K562 (cell line): ENCODE measurements at regions not wholly inside any gene's neighbourhood (a gene's known extent, or its start where the extent isn't known, plus 50 kb on each side); places are given as distances from the start of the nearest gene placed in this dataset.

Experiments used
- ATAC-seq: fragments of 200-7000 bp; cut with Tn5 transposase; 3 replicates; pipeline ENCODE4 v1.9.1; 2020; ENCODE audit warnings: moderate library complexity
- BruUV-seq: library from RNA; stranded (reverse); fragments of 400-500 nt; replicated peaks from 2 replicates; lab custom pipeline; 2021; lab: Mats Ljungman, UMichigan
- CTCF ChIA-PET: fragments of 300-600 bp; formaldehyde crosslinking; extraction: SDS; loops from one replicate; lab custom pipeline; 2021; ENCODE audit warnings: low intra/inter-chr PET ratio; lab: Yijun Ruan, JAX
- POLR2A ChIA-PET: fragments of 300-600, 350-650 bp; sonication (Branson Sonifier 250); formaldehyde crosslinking; extraction: SDS; loops from one replicate; lab custom pipeline; 2021; ENCODE audit warnings: antibody characterized with exemption, inconsistent platforms; lab: Yijun Ruan, JAX
- DNase-seq, 4 experiments: peaks; one replicate each; pipeline versions ENCODE4 v3.0.0 to v3.0.0-alpha.2; 2011 to 2018; ENCODE audit warnings: low spot score in 3 of 4, mixed read lengths in 3 of 4; ENCODE audit errors: extremely low read depth in 1 of 4
- FAIRE-seq: peaks from 2 replicates; lab custom pipeline; 2011; peaks lifted over from hg19 to GRCh38; lab: Jason Lieb, UNC
- H2AFZ ChIP-seq: 2 replicates; pipeline ENCODE4 v1.6.0; 2011; ENCODE audit warnings: low read depth, low read length, control low read depth, inconsistent platforms
- H3K27ac ChIP-seq: fragments of 200-600 bp; 3 replicates; pipeline ENCODE4 v1.8.0; 2011; ENCODE audit warnings: low read depth, mild to moderate bottlenecking, control low read depth, inconsistent platforms, low read length, moderate library complexity, mixed read lengths; ENCODE audit errors: extremely low read depth
- H3K27me3 ChIP-seq, 2 experiments: fragments of 300-600 bp in 1 of 2; 2 replicates in 1 of 2; 3 replicates in 1 of 2; pipeline versions ENCODE4 v1.6.0 to v1.8.0; 2011; ENCODE audit warnings: inconsistent platforms in 2 of 2, low read length in 2 of 2, mild to moderate bottlenecking in 1 of 2, mixed read lengths in 1 of 2, moderate library complexity in 1 of 2; ENCODE audit not compliant: control insufficient read depth in 2 of 2, insufficient read depth in 2 of 2
- H3K36me3 ChIP-seq: fragments of 300-600 bp; 3 replicates; pipeline ENCODE4 v1.8.0; 2011; ENCODE audit warnings: mild to moderate bottlenecking, low read length, inconsistent platforms; ENCODE audit not compliant: control insufficient read depth, insufficient read depth
- H3K4me1 ChIP-seq, 2 experiments: fragments of 200-600 bp in 1 of 2; replicated peaks in 1 of 2; 2 replicates in 1 of 2; 3 replicates in 1 of 2; pipeline versions ENCODE4 v1.5.1 to v1.8.0; 2011; ENCODE audit warnings: inconsistent platforms in 2 of 2, low read length in 2 of 2, mild to moderate bottlenecking in 1 of 2, mixed read lengths in 1 of 2, moderate library complexity in 1 of 2; ENCODE audit not compliant: control insufficient read depth in 2 of 2, insufficient read depth in 2 of 2
- H3K4me2 ChIP-seq: 2 replicates; pipeline ENCODE4 v1.6.1; 2011; ENCODE audit warnings: low read length, control low read depth, inconsistent platforms, mixed read lengths; ENCODE audit not compliant: insufficient read depth
- H3K4me3 ChIP-seq: fragments of 200-600 bp; sonication (generic), shearing (Covaris generic); 2 replicates; pipeline ENCODE4 v1.5.1; 2016; ENCODE audit warnings: control low read depth, inconsistent platforms
- H3K79me2 ChIP-seq: fragments of 200-600 bp; 3 replicates; pipeline ENCODE4 v1.8.0; 2011; ENCODE audit warnings: low read length, inconsistent platforms; ENCODE audit not compliant: control insufficient read depth, insufficient read depth
- H3K9ac ChIP-seq, 2 experiments: 2 replicates each; pipeline versions ENCODE4 v1.6.0 to v1.6.1; 2011; ENCODE audit warnings: low read depth in 2 of 2, low read length in 2 of 2, control low read depth in 1 of 2, inconsistent platforms in 1 of 2, mild to moderate bottlenecking in 1 of 2, mixed read lengths in 1 of 2; ENCODE audit not compliant: insufficient read depth in 1 of 2
- H3K9me1 ChIP-seq: one replicate; pipeline ENCODE4 v1.6.0; 2011; ENCODE audit warnings: inconsistent platforms, mild to moderate bottlenecking, low read length, moderate library complexity; ENCODE audit not compliant: control insufficient read depth, insufficient read depth
- H3K9me3 ChIP-seq: replicated peaks from 2 replicates; pipeline ENCODE4 v1.5.1; 2011; ENCODE audit warnings: low read depth, low read length, inconsistent platforms; ENCODE audit not compliant: control insufficient read depth, insufficient read depth
- H4K20me1 ChIP-seq: replicated peaks from 2 replicates; pipeline ENCODE4 v1.6.1; 2011; ENCODE audit warnings: low read length, inconsistent platforms, mixed read lengths; ENCODE audit not compliant: control insufficient read depth, insufficient read depth
- L3MBTL2 ChIP-seq: fragments of 450-650 bp; IDR thresholded peaks from 2 replicates; pipeline ENCODE4 v1.6.1; 2016; ENCODE audit warnings: mild to moderate bottlenecking, moderate library complexity
- POLR2H ChIP-seq: IDR thresholded peaks from 2 replicates; pipeline ENCODE4 v1.6.1; 2016; ENCODE audit warnings: missing genetic modification characterization, low read depth, mild to moderate bottlenecking, control low read depth, missing compliant biosample characterization, moderate library complexity
- SIX5 ChIP-seq, 2 experiments: IDR thresholded peaks; 2 replicates each; pipeline ENCODE4 v1.6.1; 2011; ENCODE audit warnings: low read length in 2 of 2, borderline replicate concordance in 1 of 2, low read depth in 1 of 2, mild to moderate bottlenecking in 1 of 2, moderate library complexity in 1 of 2; ENCODE audit not compliant: insufficient read depth in 1 of 2
- SMARCB1 ChIP-seq: IDR thresholded peaks from 2 replicates; pipeline ENCODE4 v1.6.1; 2011; ENCODE audit warnings: improper control_type of control experiment, low read depth; ENCODE audit not compliant: insufficient read length
- ZNF175 ChIP-seq: fragments of 200-800 bp; sonication (Bioruptor generic); IDR thresholded peaks from 2 replicates; pipeline ENCODE4 v1.6.1; 2016; ENCODE audit warnings: low read depth, mild to moderate bottlenecking, missing genetic modification characterization, missing compliant biosample characterization
- ZNF717 ChIP-seq: fragments of 250-450 bp; sonication (Bioruptor Pico); IDR thresholded peaks from 2 replicates; pipeline ENCODE4 v1.5.0; 2021
- WGBS: fragments of 100-300 bp; shearing (Covaris generic); methylation state at CpG from one replicate; pipeline ENCODE4 v1.1.6; 2016; ENCODE audit warnings: low coverage, mixed read lengths; ENCODE audit not compliant: insufficient coverage; ENCODE audit errors: missing lambda C conversion rate; 5-methylcytosine and 5-hydroxymethylcytosine counted together
- in situ Hi-C: fragments of 300-500 bp; cut with MboI; formaldehyde crosslinking; loops from 4 replicates; pipeline ENCODE4 v1.15.0; 2018; ENCODE audit warnings: inconsistent platforms, mixed read lengths
- intact Hi-C: fragments of 100-400 bp; cut with micrococcal nuclease; formaldehyde crosslinking; loops from 2 replicates; pipeline ENCODE4 v1.14.2; 2022

GRCh38 chr22:46057246-46058090 is 80.5 kb upstream of the WNT7B start:
- H2AFZ ChIP-seq: peak overlapping the region; percentile 63
- H3K9ac ChIP-seq: peak overlapping the region in 1 of 2 experiments; percentile 9; a peak in 1 of 4 replicates
- no peak for FAIRE-seq
- H3K27ac ChIP-seq: no peak overlapping the region
- H3K4me1 ChIP-seq: peaks cover 4 to 30% of the 10 kb centered on the region in 2 experiments; a peak in 3 of 5 replicates
- H3K4me2 ChIP-seq: no peak overlapping the region
- peaks cover 0 to 4% of the 10 kb centered on the region in 2 experiments; a peak in 1 of 5 replicates for H3K27me3 ChIP-seq
- TF ChIP-seq SIX5 (IDR thresholded peaks at IDR 0.05; ENCODE audit: borderline replicate concordance in 1 of 2, insufficient read depth in 1 of 2, low read depth in 1 of 2, low read length in 2 of 2) (no peak), SMARCB1 (no peak), ZNF717 (CRISPR knock-in tag) (no peak), POLR2H (tag) (no peak)
- no peak overlapping the region for H3K4me3 ChIP-seq
- POLR2A ChIA-PET: interaction anchor here (0.5 to 1.1 kb wide), 2 partner anchors 22 to 341 kb away, joined by 3 to 5 read pairs; no protein-coding TSS in a partner anchor
- no peaks in the 10 kb centered on the region for H3K79me2 ChIP-seq
- DNase-seq: no peak
- BruUV-seq: no TSS peak
- CTCF ChIA-PET: no interaction called here
- H3K9me3 ChIP-seq: no peaks in the 10 kb centered on the region
- in situ Hi-C loops: no loop called here
- ATAC-seq: no peak
- intact Hi-C loops: no loop called here
- H4K20me1 ChIP-seq: no peaks in the 10 kb centered on the region
- WGBS: 37% methylated on average over 16 of the region's 17 CpGs
- H3K36me3 ChIP-seq: no peaks in the 10 kb centered on the region
- no peaks in the 10 kb centered on the region for H3K9me1 ChIP-seq

DNA sequence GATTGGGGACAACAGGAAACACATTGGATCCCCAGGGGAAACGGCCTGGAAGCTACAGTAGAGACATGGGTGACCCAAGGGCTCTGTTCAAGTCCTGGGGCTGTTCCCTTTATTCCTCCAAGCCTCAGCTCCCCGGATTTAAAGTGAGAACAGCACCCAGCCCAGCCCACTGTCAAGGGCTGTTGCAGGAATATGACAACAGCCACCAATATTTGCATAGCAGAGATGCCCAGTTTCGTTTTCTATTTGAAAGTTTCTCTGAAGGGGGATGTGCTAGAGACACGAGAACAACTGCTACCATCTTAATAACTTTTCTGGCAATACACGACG is 81.1 kb upstream of the WNT7B start:
- H4K20me1 ChIP-seq: no peaks in the 10 kb centered on the region
- H3K27me3 ChIP-seq: peaks cover 0 to 4% of the 10 kb centered on the region in 2 experiments; a peak in 1 of 5 replicates
- in situ Hi-C loops: no loop called here
- ATAC-seq: peak; percentile 75
- DNase-seq: no peak
- no peak overlapping the region for H3K9ac ChIP-seq
- H3K4me2 ChIP-seq: no peak overlapping the region; the same call in 1 of the 2 replicates
- no peaks in the 10 kb centered on the region for H3K9me1 ChIP-seq
- H2AFZ ChIP-seq: peak overlapping the region; percentile 63; the same call in 1 of the 2 replicates
- FAIRE-seq: no peak
- H3K79me2 ChIP-seq: no peaks in the 10 kb centered on the region
- no peak for TF ChIP-seq ZNF175 (CRISPR knock-in tag)
- TF ChIP-seq L3MBTL2: 0 out of 2 replicates have a peak, but pooled peaks have one; percentile 17
- 20% methylated on average over 6 of the region's 6 CpGs for WGBS
- H3K27ac ChIP-seq: no peak overlapping the region
- POLR2A ChIA-PET: interaction anchor here (0.5 kb wide), 1 partner anchor 341 kb away, joined by 3 read pairs; no protein-coding TSS in a partner anchor
- intact Hi-C loops: no loop called here
- H3K4me3 ChIP-seq: no peak overlapping the region
- H3K36me3 ChIP-seq: no peaks in the 10 kb centered on the region
- no peaks in the 10 kb centered on the region for H3K9me3 ChIP-seq
- no TSS peak for BruUV-seq
- CTCF ChIA-PET: no interaction called here
- H3K4me1 ChIP-seq: peaks cover 4 to 26% of the 10 kb centered on the region in 2 experiments; a peak in 3 of 5 replicates
